NCI-H446 (cell line): ENCODE measurements at regions not wholly inside any gene's neighbourhood (a gene's known extent, or its start where the extent isn't known, plus 50 kb on each side); places are given as distances from the start of the nearest gene placed in this dataset.

ENCODE experiments used
- DNase-seq, 2 experiments: peaks; one replicate each; lab custom pipeline; 2025; lab: John Stamatoyannopoulos, UW

- no peak for DNase-seq
These were observed 855.0 kb upstream of the TMEM132C start for GRCh38 chr12:127411981-127412380.

GRCh38 chr12:127412866-127413265 is 854.1 kb upstream of the TMEM132C start:
- no peak for DNase-seq

- DNase-seq = no peak
These were observed 852.8 kb upstream of the TMEM132C start for GRCh38 chr12:127414186-127414585.

- no peak for DNase-seq
These were observed 852.3 kb upstream of the TMEM132C start for GRCh38 chr12:127414636-127415035.

- no peak for DNase-seq
These were observed 850.2 kb upstream of the TMEM132C start for GRCh38 chr12:127416796-127417195.

- no peak for DNase-seq
These were observed 847.9 kb upstream of the TMEM132C start for GRCh38 chr12:127419111-127419510.

GRCh38 chr12:127421614-127422013 is 845.4 kb upstream of the TMEM132C start:
- no peak for DNase-seq

GRCh38 chr12:127422935-127423566 is 843.9 kb upstream of the TMEM132C start:
- DNase-seq = no peak

- DNase-seq = no peak
These were observed 841.5 kb upstream of the TMEM132C start for GRCh38 chr12:127425474-127425873.

- no peak for DNase-seq
These were observed 838.5 kb upstream of the TMEM132C start for GRCh38 chr12:127428420-127428819.

- no peak for DNase-seq
These were observed 837.3 kb upstream of the TMEM132C start for GRCh38 chr12:127429551-127430285.

GRCh38 chr12:127430401-127430800 is 836.6 kb upstream of the TMEM132C start:
- no peak for DNase-seq

GRCh38 chr12:127431177-127431576 is 835.8 kb upstream of the TMEM132C start:
- DNase-seq = no peak

- DNase-seq = no peak
These were observed 835.4 kb upstream of the TMEM132C start for GRCh38 chr12:127431594-127431993.

- no peak for DNase-seq
These were observed 831.5 kb upstream of the TMEM132C start for GRCh38 chr12:127435439-127435838.

- DNase-seq = no peak
These were observed 828.3 kb upstream of the TMEM132C start for GRCh38 chr12:127438512-127439244.

GRCh38 chr12:127445581-127446139 is 821.3 kb upstream of the TMEM132C start:
- no peak for DNase-seq

- no peak for DNase-seq
These were observed 818.1 kb upstream of the TMEM132C start for GRCh38 chr12:127448906-127449305.

GRCh38 chr12:127450826-127451225 is 816.1 kb upstream of the TMEM132C start:
- DNase-seq = no peak

- DNase-seq = no peak
These were observed 811.4 kb upstream of the TMEM132C start for GRCh38 chr12:127455347-127456265.

GRCh38 chr12:127457726-127458125 is 809.2 kb upstream of the TMEM132C start:
- DNase-seq = no peak

- DNase-seq = no peak
These were observed 807.8 kb upstream of the TMEM132C start for GRCh38 chr12:127459166-127459565.
